ENCODE measurements at regions not wholly inside any gene's neighbourhood (a gene's known extent, or its start where the extent isn't known, plus 50 kb on each side); places are given as distances from the start of the nearest gene placed in this dataset.

- TF ChIP-seq, protein P1, sequence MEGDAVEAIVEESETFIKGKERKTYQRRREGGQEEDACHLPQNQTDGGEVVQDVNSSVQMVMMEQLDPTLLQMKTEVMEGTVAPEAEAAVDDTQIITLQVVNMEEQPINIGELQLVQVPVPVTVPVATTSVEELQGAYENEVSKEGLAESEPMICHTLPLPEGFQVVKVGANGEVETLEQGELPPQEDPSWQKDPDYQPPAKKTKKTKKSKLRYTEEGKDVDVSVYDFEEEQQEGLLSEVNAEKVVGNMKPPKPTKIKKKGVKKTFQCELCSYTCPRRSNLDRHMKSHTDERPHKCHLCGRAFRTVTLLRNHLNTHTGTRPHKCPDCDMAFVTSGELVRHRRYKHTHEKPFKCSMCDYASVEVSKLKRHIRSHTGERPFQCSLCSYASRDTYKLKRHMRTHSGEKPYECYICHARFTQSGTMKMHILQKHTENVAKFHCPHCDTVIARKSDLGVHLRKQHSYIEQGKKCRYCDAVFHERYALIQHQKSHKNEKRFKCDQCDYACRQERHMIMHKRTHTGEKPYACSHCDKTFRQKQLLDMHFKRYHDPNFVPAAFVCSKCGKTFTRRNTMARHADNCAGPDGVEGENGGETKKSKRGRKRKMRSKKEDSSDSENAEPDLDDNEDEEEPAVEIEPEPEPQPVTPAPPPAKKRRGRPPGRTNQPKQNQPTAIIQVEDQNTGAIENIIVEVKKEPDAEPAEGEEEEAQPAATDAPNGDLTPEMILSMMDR (IDR thresholded peaks at IDR 0.05): no peak
- no peak for TF ChIP-seq POLR2A (IDR thresholded peaks at IDR 0.05)
Observed at GRCh38 chr18:41666231-41666630, 288.8 kb upstream of the PIK3C3 start.

Data from Peyer's patch (tissue), 4 donors.